ENCODE measurements at regions not wholly inside any gene's neighbourhood (a gene's known extent, or its start where the extent isn't known, plus 50 kb on each side); places are given as distances from the start of the nearest gene placed in this dataset.

- no peak for DNase-seq (ENCODE audit: low read depth)
- no peak for TF ChIP-seq CTCF (IDR thresholded peaks at IDR 0.05; ENCODE audit: control insufficient read depth, insufficient read depth, low read depth, low read length, missing control alignments)
- no peak overlapping the region for H3K4me3 ChIP-seq (ENCODE audit: control insufficient read depth, low read depth, low read length)
Observed at GRCh38 chr12:125981610-125982253, 916.5 kb downstream of the AACS start.

GRCh38 chr12:125983094-125983783 lies 918.0 kb downstream of the AACS start:
- TF ChIP-seq CTCF (IDR thresholded peaks at IDR 0.05; ENCODE audit: control insufficient read depth, insufficient read depth, low read depth, low read length, missing control alignments) = no peak
- no peak for DNase-seq (ENCODE audit: low read depth)
- H3K4me3 ChIP-seq (ENCODE audit: control insufficient read depth, low read depth, low read length) = no peak overlapping the region

GRCh38 chr12:125983784-125984500 lies 918.7 kb downstream of the AACS start:
- TF ChIP-seq CTCF (IDR thresholded peaks at IDR 0.05; ENCODE audit: control insufficient read depth, insufficient read depth, low read depth, low read length, missing control alignments) = no peak
- no peak overlapping the region for H3K4me3 ChIP-seq (ENCODE audit: control insufficient read depth, low read depth, low read length)
- DNase-seq (ENCODE audit: low read depth) = no peak

- H3K4me3 ChIP-seq (ENCODE audit: control insufficient read depth, low read depth, low read length) = no peak overlapping the region
- no peak for DNase-seq (ENCODE audit: low read depth)
- TF ChIP-seq CTCF (IDR thresholded peaks at IDR 0.05; ENCODE audit: control insufficient read depth, insufficient read depth, low read depth, low read length, missing control alignments) = no peak
Observed at GRCh38 chr12:125988545-125988944, 923.3 kb downstream of the AACS start.

- no peak for TF ChIP-seq CTCF (IDR thresholded peaks at IDR 0.05; ENCODE audit: control insufficient read depth, insufficient read depth, low read depth, low read length, missing control alignments)
- DNase-seq (ENCODE audit: low read depth) = no peak
- no peak overlapping the region for H3K4me3 ChIP-seq (ENCODE audit: control insufficient read depth, low read depth, low read length)
Observed at GRCh38 chr12:125989696-125990095, 924.5 kb downstream of the AACS start.

GRCh38 chr12:125996443-125996842 lies 931.2 kb downstream of the AACS start:
- DNase-seq (ENCODE audit: low read depth) = no peak
- H3K4me3 ChIP-seq (ENCODE audit: control insufficient read depth, low read depth, low read length) = no peak overlapping the region
- no peak for TF ChIP-seq CTCF (IDR thresholded peaks at IDR 0.05; ENCODE audit: control insufficient read depth, insufficient read depth, low read depth, low read length, missing control alignments)
